ENCODE measurements at regions not wholly inside any gene's neighbourhood (a gene's known extent, or its start where the extent isn't known, plus 50 kb on each side); places are given as distances from the start of the nearest gene placed in this dataset.

DNA sequence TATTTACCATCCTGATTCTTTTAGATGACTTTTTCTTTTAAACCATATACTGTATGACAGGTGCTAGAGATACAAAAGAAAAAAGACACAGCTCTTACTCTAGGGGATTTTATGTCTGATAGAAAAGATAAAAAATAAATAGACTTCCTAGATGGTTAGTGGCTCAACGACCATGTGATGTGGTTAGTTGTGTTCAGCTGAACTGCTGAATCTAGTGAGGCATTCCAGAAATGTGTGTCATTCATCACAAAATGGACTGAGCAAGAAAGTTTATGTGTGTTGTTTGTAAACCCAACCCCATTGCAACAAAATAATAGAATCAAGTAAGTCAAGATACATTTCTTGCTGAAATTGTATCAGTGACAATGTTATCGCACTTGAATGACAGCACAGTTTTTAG lies 205.8 kb upstream of the LYPLAL1 start:
- DNase-seq (ENCODE audit: low read depth): no peak
- H3K4me3 ChIP-seq (ENCODE audit: low read depth, low read length): no peak overlapping the region
- TF ChIP-seq MYC (IDR thresholded peaks at IDR 0.05; ENCODE audit: low read depth, low read length): no peak
- TF ChIP-seq POLR2A (IDR thresholded peaks at IDR 0.05; ENCODE audit: extremely low read depth, insufficient read length): no peak
- TF ChIP-seq, protein P1, sequence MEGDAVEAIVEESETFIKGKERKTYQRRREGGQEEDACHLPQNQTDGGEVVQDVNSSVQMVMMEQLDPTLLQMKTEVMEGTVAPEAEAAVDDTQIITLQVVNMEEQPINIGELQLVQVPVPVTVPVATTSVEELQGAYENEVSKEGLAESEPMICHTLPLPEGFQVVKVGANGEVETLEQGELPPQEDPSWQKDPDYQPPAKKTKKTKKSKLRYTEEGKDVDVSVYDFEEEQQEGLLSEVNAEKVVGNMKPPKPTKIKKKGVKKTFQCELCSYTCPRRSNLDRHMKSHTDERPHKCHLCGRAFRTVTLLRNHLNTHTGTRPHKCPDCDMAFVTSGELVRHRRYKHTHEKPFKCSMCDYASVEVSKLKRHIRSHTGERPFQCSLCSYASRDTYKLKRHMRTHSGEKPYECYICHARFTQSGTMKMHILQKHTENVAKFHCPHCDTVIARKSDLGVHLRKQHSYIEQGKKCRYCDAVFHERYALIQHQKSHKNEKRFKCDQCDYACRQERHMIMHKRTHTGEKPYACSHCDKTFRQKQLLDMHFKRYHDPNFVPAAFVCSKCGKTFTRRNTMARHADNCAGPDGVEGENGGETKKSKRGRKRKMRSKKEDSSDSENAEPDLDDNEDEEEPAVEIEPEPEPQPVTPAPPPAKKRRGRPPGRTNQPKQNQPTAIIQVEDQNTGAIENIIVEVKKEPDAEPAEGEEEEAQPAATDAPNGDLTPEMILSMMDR (IDR thresholded peaks at IDR 0.05; ENCODE audit: low read depth, low read length): no peak
- TF ChIP-seq, protein P2, sequence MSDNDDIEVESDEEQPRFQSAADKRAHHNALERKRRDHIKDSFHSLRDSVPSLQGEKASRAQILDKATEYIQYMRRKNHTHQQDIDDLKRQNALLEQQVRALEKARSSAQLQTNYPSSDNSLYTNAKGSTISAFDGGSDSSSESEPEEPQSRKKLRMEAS (IDR thresholded peaks at IDR 0.05; ENCODE audit: low read depth, low read length): no peak

DNA sequence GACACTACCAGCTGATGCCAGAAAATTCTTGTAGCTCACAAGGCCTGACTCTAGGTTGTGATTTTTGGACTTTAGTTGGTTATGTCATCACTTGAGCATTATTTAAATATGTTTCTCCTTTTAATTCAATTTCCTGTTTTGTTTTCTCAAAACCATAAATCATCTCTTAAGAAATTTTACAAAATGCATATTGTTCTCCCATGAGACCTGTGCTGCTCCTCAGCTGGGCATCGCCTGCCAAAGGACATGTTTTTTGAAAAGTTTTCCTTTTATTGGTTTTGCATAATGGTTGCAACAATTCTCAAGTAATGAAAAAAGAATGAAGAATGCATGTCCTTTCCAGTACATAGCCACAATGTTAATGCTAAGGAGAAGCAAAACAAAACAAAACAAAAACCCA lies 204.7 kb upstream of the LYPLAL1 start:
- no peak overlapping the region for H3K4me3 ChIP-seq (ENCODE audit: low read depth, low read length)
- no peak for DNase-seq (ENCODE audit: low read depth)
- TF ChIP-seq, protein P2 (IDR thresholded peaks at IDR 0.05; ENCODE audit: low read depth, low read length): no peak
- TF ChIP-seq, protein P1 (IDR thresholded peaks at IDR 0.05; ENCODE audit: low read depth, low read length): no peak
- TF ChIP-seq POLR2A (IDR thresholded peaks at IDR 0.05; ENCODE audit: extremely low read depth, insufficient read length) (no peak), MYC (IDR thresholded peaks at IDR 0.05; ENCODE audit: low read depth, low read length) (no peak)

DNA sequence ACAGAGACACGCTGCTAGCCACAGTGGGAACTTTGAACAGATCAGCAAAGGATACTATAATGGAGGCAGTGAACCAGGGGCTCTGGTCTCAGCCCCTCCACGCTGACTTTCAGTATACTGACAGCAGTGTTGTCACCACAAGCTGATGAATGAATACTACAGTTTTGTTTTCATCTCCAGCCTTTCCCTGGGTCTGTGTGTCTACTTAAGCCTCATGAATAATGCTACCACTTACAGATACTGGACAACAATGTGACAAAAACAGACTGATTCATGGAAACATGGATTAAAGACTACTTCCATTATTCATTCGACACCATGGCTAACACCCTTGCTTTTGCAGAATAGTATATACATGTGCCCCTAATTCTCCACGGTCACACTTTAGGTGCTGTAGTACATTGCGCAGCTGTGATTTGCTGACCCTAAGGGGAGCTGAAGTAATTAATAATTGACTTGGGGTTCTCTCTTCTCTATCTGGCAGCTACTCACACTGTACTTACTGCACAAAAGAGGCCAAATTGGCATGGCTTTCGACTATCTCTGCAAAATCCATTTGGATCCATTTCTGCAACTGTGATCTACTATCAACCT lies 203.2 kb upstream of the LYPLAL1 start:
- no peak overlapping the region for H3K4me3 ChIP-seq (ENCODE audit: low read depth, low read length)
- no peak for DNase-seq (ENCODE audit: low read depth)
- TF ChIP-seq, protein P1 (IDR thresholded peaks at IDR 0.05; ENCODE audit: low read depth, low read length): no peak
- TF ChIP-seq POLR2A (IDR thresholded peaks at IDR 0.05; ENCODE audit: extremely low read depth, insufficient read length) (no peak), MYC (IDR thresholded peaks at IDR 0.05; ENCODE audit: low read depth, low read length) (no peak)
- TF ChIP-seq, protein P2 (IDR thresholded peaks at IDR 0.05; ENCODE audit: low read depth, low read length): no peak

DNA sequence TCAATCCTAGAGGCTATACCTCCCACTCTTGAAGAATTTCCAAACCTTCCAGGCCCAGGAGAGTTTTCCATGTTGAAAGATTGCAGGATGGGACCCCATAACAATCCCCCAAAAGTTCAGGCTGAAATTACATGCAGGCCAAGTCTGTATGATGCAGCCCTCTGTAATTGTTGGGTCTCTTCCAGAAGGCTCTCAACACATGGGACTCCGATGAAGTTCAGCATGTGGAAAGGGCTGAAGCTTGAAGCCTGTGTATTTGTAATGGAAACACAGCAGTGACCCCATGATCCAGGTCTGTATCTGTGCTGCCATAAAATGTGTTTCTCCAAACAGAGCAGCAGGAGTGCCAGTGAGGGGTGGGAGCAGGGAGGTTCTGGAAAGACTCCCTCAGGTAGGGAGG lies 202.5 kb upstream of the LYPLAL1 start:
- no peak for DNase-seq (ENCODE audit: low read depth)
- no peak overlapping the region for H3K4me3 ChIP-seq (ENCODE audit: low read depth, low read length)
- TF ChIP-seq, protein P1 (IDR thresholded peaks at IDR 0.05; ENCODE audit: low read depth, low read length): no peak
- no peak for TF ChIP-seq POLR2A (IDR thresholded peaks at IDR 0.05; ENCODE audit: extremely low read depth, insufficient read length)
- TF ChIP-seq MYC (IDR thresholded peaks at IDR 0.05; ENCODE audit: low read depth, low read length): no peak
- TF ChIP-seq, protein P2 (IDR thresholded peaks at IDR 0.05; ENCODE audit: low read depth, low read length): no peak

DNA sequence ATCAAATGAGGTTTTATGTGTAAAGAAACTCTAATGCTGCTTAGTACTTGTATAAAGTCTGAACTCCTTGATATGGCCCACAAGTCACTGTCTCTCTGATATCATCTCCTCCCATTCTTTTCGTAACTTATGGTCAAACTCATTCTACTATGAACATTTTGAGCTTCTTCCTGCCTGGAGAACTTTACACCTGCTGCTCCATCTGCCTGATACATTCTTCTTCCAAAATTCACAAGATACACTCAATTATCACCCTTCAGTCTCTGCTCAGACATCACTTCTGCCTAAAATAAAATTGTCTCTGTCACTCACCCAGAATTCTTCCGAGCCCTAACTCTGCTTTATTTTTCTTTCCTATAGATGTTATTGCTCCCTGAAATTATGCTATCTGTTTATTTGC lies 192.8 kb upstream of the LYPLAL1 start:
- TF ChIP-seq, protein P2 (IDR thresholded peaks at IDR 0.05; ENCODE audit: low read depth, low read length): no peak
- TF ChIP-seq POLR2A (IDR thresholded peaks at IDR 0.05; ENCODE audit: extremely low read depth, insufficient read length): no peak
- TF ChIP-seq MYC (IDR thresholded peaks at IDR 0.05; ENCODE audit: low read depth, low read length): no peak
- TF ChIP-seq, protein P1 (IDR thresholded peaks at IDR 0.05; ENCODE audit: low read depth, low read length): no peak
- DNase-seq (ENCODE audit: low read depth): no peak
- H3K4me3 ChIP-seq (ENCODE audit: low read depth, low read length): no peak overlapping the region

Data from NB4 (cell line).